GM23338 (cell line): ENCODE measurements at regions not wholly inside any gene's neighbourhood (a gene's known extent, or its start where the extent isn't known, plus 50 kb on each side); places are given as distances from the start of the nearest gene placed in this dataset.

Experiments used
- ATAC-seq: fragments of 200-7000 bp; cut with Tn5 transposase; 3 replicates; pipeline ENCODE4 v1.9.1; 2020
- DNase-seq: peaks from one replicate; pipeline ENCODE4 v3.0.0-alpha.2; 2015; ENCODE audit warnings: low spot score
- H2AFZ ChIP-seq: fragments of 200-600 bp; sonication (generic); 2 replicates; pipeline ENCODE4 v1.8.0; 2016; ENCODE audit warnings: antibody characterized with exemption, mild to moderate bottlenecking, moderate library complexity
- H3F3A ChIP-seq: fragments of 200-600 bp; sonication (generic); replicated peaks from 2 replicates; pipeline ENCODE4 v1.8.0; 2017; ENCODE audit warnings: antibody characterized with exemption, mixed run types, low read depth
- H3K27ac ChIP-seq: fragments of 200-600 bp; sonication (generic); 2 replicates; pipeline ENCODE4 v1.6.1; 2016; ENCODE audit warnings: low read depth
- H3K27me3 ChIP-seq: fragments of 200-600 bp; sonication (generic); 2 replicates; pipeline ENCODE4 v1.8.0; 2016; ENCODE audit warnings: mild to moderate bottlenecking, mixed run types, moderate library complexity; ENCODE audit not compliant: insufficient read depth
- H3K36me3 ChIP-seq: fragments of 200-600 bp; sonication (generic); 2 replicates; pipeline ENCODE4 v1.8.0; 2016; ENCODE audit warnings: mild to moderate bottlenecking; ENCODE audit not compliant: insufficient read depth
- H3K4me1 ChIP-seq: fragments of 200-600 bp; sonication (generic); 2 replicates; pipeline ENCODE4 v1.8.0; 2016; ENCODE audit warnings: mild to moderate bottlenecking, moderate library complexity; ENCODE audit not compliant: insufficient read depth
- H3K4me2 ChIP-seq: fragments of 200-600 bp; sonication (generic); 2 replicates; pipeline ENCODE4 v1.7.1; 2017; ENCODE audit warnings: mixed run types
- H3K4me3 ChIP-seq: fragments of 200-600 bp; sonication (generic); 2 replicates; pipeline ENCODE4 v1.6.1; 2016; ENCODE audit warnings: mixed run types
- H3K79me2 ChIP-seq: fragments of 200-600 bp; sonication (generic); replicated peaks from 2 replicates; pipeline ENCODE4 v1.8.0; 2017; ENCODE audit warnings: mild to moderate bottlenecking; ENCODE audit not compliant: insufficient read depth
- H3K9me2 ChIP-seq: fragments of 200-600 bp; sonication (generic); 2 replicates; pipeline ENCODE4 v1.8.0; 2017; ENCODE audit not compliant: insufficient read depth
- H4K20me1 ChIP-seq: fragments of 200-600 bp; sonication (generic); replicated peaks from 2 replicates; pipeline ENCODE4 v1.8.0; 2017; ENCODE audit warnings: mild to moderate bottlenecking; ENCODE audit not compliant: insufficient read depth
- H3K27ac Mint-ChIP-seq: 2 replicates; pipeline ENCODE4 v1.8.0; 2020; ENCODE audit warnings: inconsistent platforms, mild to moderate bottlenecking, moderate library complexity, mixed read lengths
- H3K27me3 Mint-ChIP-seq: 3 replicates; pipeline ENCODE4 v1.8.0; 2022; ENCODE audit warnings: low read depth, mild to moderate bottlenecking, moderate library complexity, mixed read lengths, inconsistent platforms; ENCODE audit not compliant: insufficient read depth, poor library complexity
- H3K36me3 Mint-ChIP-seq: 3 replicates; pipeline ENCODE4 v1.8.0; 2021; ENCODE audit warnings: low read depth, mild to moderate bottlenecking, inconsistent platforms, moderate library complexity, mixed read lengths
- H3K4me1 Mint-ChIP-seq: 3 replicates; pipeline ENCODE4 v1.8.0; 2020; ENCODE audit warnings: mild to moderate bottlenecking, inconsistent platforms, mixed read lengths
- H3K4me3 Mint-ChIP-seq: 3 replicates; pipeline ENCODE4 v1.8.0; 2021; ENCODE audit warnings: moderate library complexity, mild to moderate bottlenecking, inconsistent platforms, mixed read lengths
- H3K9me3 Mint-ChIP-seq: 3 replicates; pipeline ENCODE4 v1.8.0; 2020; ENCODE audit warnings: moderate library complexity, mild to moderate bottlenecking, inconsistent platforms, mixed read lengths
- CTCF ChIP-seq, 2 experiments: fragments of 200-600 bp in 1 of 2; sonication (generic) in 1 of 2; conservative IDR thresholded peaks; 2 replicates each; pipeline versions ENCODE4 v1.5.1 to v1.6.1; 2016 to 2017; ENCODE audit warnings: antibody characterized with exemption in 2 of 2, low read depth in 2 of 2, mild to moderate bottlenecking in 2 of 2, moderate library complexity in 1 of 2
- EZH2 ChIP-seq: fragments of 200-600 bp; sonication (generic); IDR thresholded peaks from one replicate; pipeline ENCODE4 v1.8.0; 2017; ENCODE audit warnings: antibody characterized with exemption, mild to moderate bottlenecking, low read depth; ENCODE audit not compliant: unreplicated experiment
- EZH2phosphoT487 ChIP-seq: fragments of 200-600 bp; sonication (generic); IDR thresholded peaks from one replicate; pipeline ENCODE4 v1.8.1; 2018; ENCODE audit warnings: antibody characterized with exemption; ENCODE audit not compliant: unreplicated experiment
- NANOG ChIP-seq: IDR thresholded peaks from 2 replicates; pipeline ENCODE4 v1.6.1; 2016; ENCODE audit warnings: antibody characterized with exemption, borderline replicate concordance
- POLR2AphosphoS5 ChIP-seq: IDR thresholded peaks from 2 replicates; pipeline ENCODE4 v1.6.1; 2016; ENCODE audit warnings: antibody characterized with exemption, low read depth
- REST ChIP-seq: IDR thresholded peaks from one replicate; pipeline ENCODE4 v1.6.1; 2018; ENCODE audit warnings: antibody characterized with exemption; ENCODE audit not compliant: unreplicated experiment
- STAT1 ChIP-seq: IDR thresholded peaks from one replicate; pipeline ENCODE4 v1.6.1; 2016; ENCODE audit warnings: antibody characterized with exemption; ENCODE audit not compliant: unreplicated experiment
- ZNF114 ChIP-seq: fragments of 250-450 bp; sonication (Bioruptor Pico); IDR thresholded peaks from 2 replicates; pipeline ENCODE4 v1.5.0; 2020; ENCODE audit warnings: mild to moderate bottlenecking, moderate library complexity
- ZNF331 ChIP-seq: fragments of 250-450 bp; sonication (Bioruptor Pico); IDR thresholded peaks from 2 replicates; pipeline ENCODE4 v1.5.0; 2020; ENCODE audit warnings: low read depth, mild to moderate bottlenecking, moderate library complexity

GRCh38 chr20:62533591-62534495, 58.0 kb upstream of the GATA5 start:
- no peaks in the 10 kb centered on the region for H3K36me3 Mint-ChIP-seq
- H3K4me3 ChIP-seq: no peak overlapping the region
- no peaks in the 10 kb centered on the region for H3K79me2 ChIP-seq
- no peaks in the 10 kb centered on the region for H4K20me1 ChIP-seq
- no peak overlapping the region for H3K27ac ChIP-seq
- no peaks in the 10 kb centered on the region for H3K9me3 Mint-ChIP-seq
- H3K36me3 ChIP-seq: no peaks in the 10 kb centered on the region
- H3K27me3 ChIP-seq: no peaks in the 10 kb centered on the region
- ATAC-seq: no peak
- no peak overlapping the region for H3K27ac Mint-ChIP-seq
- H3K4me1 Mint-ChIP-seq: no peaks in the 10 kb centered on the region; the same call in 2 of the 3 replicates
- no peaks in the 10 kb centered on the region for H3F3A ChIP-seq
- H3K4me1 ChIP-seq: no peaks in the 10 kb centered on the region
- TF ChIP-seq EZH2: no peak
- TF ChIP-seq STAT1: no peak
- no peak for TF ChIP-seq CTCF (conservative IDR thresholded peaks at IDR 0.05; ENCODE audit: low read depth in 2 of 2)
- no peak for TF ChIP-seq POLR2AphosphoS5
- no peak overlapping the region for H3K4me3 Mint-ChIP-seq
- peaks cover 6% of the 10 kb centered on the region for H3K27me3 Mint-ChIP-seq
- no peak overlapping the region for H2AFZ ChIP-seq
- no peaks in the 10 kb centered on the region for H3K9me2 ChIP-seq
- no peak overlapping the region for H3K4me2 ChIP-seq
- DNase-seq: no peak

GRCh38 chr20:62534526-62535221, 58.9 kb upstream of the GATA5 start:
- H3K27ac Mint-ChIP-seq: no peak overlapping the region
- TF ChIP-seq ZNF331 (CRISPR knock-in tag): no peak
- TF ChIP-seq NANOG: no peak
- TF ChIP-seq CTCF (conservative IDR thresholded peaks at IDR 0.05; ENCODE audit: low read depth in 2 of 2): no peak
- no peak for TF ChIP-seq EZH2phosphoT487
- TF ChIP-seq POLR2AphosphoS5: no peak
- no peak for TF ChIP-seq REST
- no peak for TF ChIP-seq ZNF114 (CRISPR knock-in tag)

More at GRCh38 chr20:62534526-62535221, 58.9 kb upstream of the GATA5 start:
- Histone ChIP-seq H4K20me1 (no peaks in the 10 kb centered on the region), H3F3A (no peaks in the 10 kb centered on the region), H3K27ac (no peak overlapping the region), H3K36me3 (no peaks in the 10 kb centered on the region), H3K4me1 (no peaks in the 10 kb centered on the region), H3K79me2 (no peaks in the 10 kb centered on the region), H3K9me2 (no peaks in the 10 kb centered on the region), H3K4me3 (no peak overlapping the region), H3K4me2 (no peak overlapping the region), H3K27me3 (no peaks in the 10 kb centered on the region), H2AFZ (no peak overlapping the region)
- no peaks in the 10 kb centered on the region for H3K36me3 Mint-ChIP-seq
- H3K4me1 Mint-ChIP-seq: no peaks in the 10 kb centered on the region; the same call in 2 of the 3 replicates
- peaks cover 3% of the 10 kb centered on the region for H3K27me3 Mint-ChIP-seq
- ATAC-seq (no peak), DNase-seq (no peak)
- no peaks in the 10 kb centered on the region for H3K9me3 Mint-ChIP-seq
- no peak overlapping the region for H3K4me3 Mint-ChIP-seq
